HG02623 (cell line): ENCODE measurements at regions not wholly inside any gene's neighbourhood (a gene's known extent, or its start where the extent isn't known, plus 50 kb on each side); places are given as distances from the start of the nearest gene placed in this dataset.
"Not testable (repeated sequence)": the region's sequence is repeated elsewhere in the genome, so short reads cannot be mapped to it uniquely, and the experiment has no call there.

Source experiments
- ATAC-seq: cut with Tn5 transposase; IDR thresholded peaks from one replicate; pipeline ENCODE4 v1.9.1; 2021; ENCODE audit warnings: moderate library complexity; ENCODE audit not compliant: unreplicated experiment

- peak; percentile 87 for ATAC-seq
Measured at GRCh38 chr10:23742368-23742767, 303.5 kb downstream of the OTUD1 start.

- no peak for ATAC-seq
Measured at GRCh38 chr10:23742807-23743206, 303.9 kb downstream of the OTUD1 start.

GRCh38 chr10:23754179-23754578 is 315.3 kb downstream of the OTUD1 start:
- no peak for ATAC-seq

GRCh38 chr10:23754941-23755340 is 316.1 kb downstream of the OTUD1 start:
- ATAC-seq, result no peak

GRCh38 chr10:23755556-23755955 is 316.7 kb downstream of the OTUD1 start:
- ATAC-seq, result no peak

GRCh38 chr10:23768281-23768680 is 329.4 kb downstream of the OTUD1 start:
- ATAC-seq, result no peak

- ATAC-seq, result no peak
Measured at GRCh38 chr10:23777153-23777552, 338.3 kb downstream of the OTUD1 start.

- no peak for ATAC-seq
Measured at GRCh38 chr10:23779301-23779700, 340.4 kb downstream of the OTUD1 start.

GRCh38 chr10:23780331-23780730 is 341.5 kb downstream of the OTUD1 start:
- ATAC-seq, result no peak

GRCh38 chr10:23786594-23786993 is 347.7 kb downstream of the OTUD1 start:
- ATAC-seq, result no peak

GRCh38 chr10:23793577-23793976 is 354.7 kb downstream of the OTUD1 start:
- ATAC-seq, result no peak

- not testable (repeated sequence) for ATAC-seq
Measured at GRCh38 chr10:23797452-23797851, 358.6 kb downstream of the OTUD1 start.

GRCh38 chr10:23804125-23804524 is 365.2 kb downstream of the OTUD1 start:
- ATAC-seq, result no peak

- ATAC-seq, result no peak
Measured at GRCh38 chr10:23813687-23814086, 374.8 kb downstream of the OTUD1 start.

- no peak for ATAC-seq
Measured at GRCh38 chr10:23818484-23818883, 379.6 kb downstream of the OTUD1 start.

GRCh38 chr10:23820792-23821191 is 381.9 kb downstream of the OTUD1 start:
- ATAC-seq, result no peak

- ATAC-seq, result no peak
Measured at GRCh38 chr10:23824822-23825221, 384.1 kb upstream of the KIAA1217 start.

GRCh38 chr10:23826421-23826820 is 382.5 kb upstream of the KIAA1217 start:
- no peak for ATAC-seq

- no peak for ATAC-seq
Measured at GRCh38 chr10:23829556-23829955, 379.4 kb upstream of the KIAA1217 start.

GRCh38 chr10:23834091-23834490 is 374.8 kb upstream of the KIAA1217 start:
- no peak for ATAC-seq

- ATAC-seq, result no peak
Measured at GRCh38 chr10:23850631-23851030, 358.3 kb upstream of the KIAA1217 start.

- no peak for ATAC-seq
Measured at GRCh38 chr10:23859598-23859997, 349.3 kb upstream of the KIAA1217 start.

GRCh38 chr10:23864631-23865147 is 344.2 kb upstream of the KIAA1217 start:
- no peak for ATAC-seq

- not testable (repeated sequence) for ATAC-seq
Measured at GRCh38 chr10:23866985-23867384, 342.0 kb upstream of the KIAA1217 start.
